ENCODE measurements at regions not wholly inside any gene's neighbourhood (a gene's known extent, or its start where the extent isn't known, plus 50 kb on each side); places are given as distances from the start of the nearest gene placed in this dataset.

DNA sequence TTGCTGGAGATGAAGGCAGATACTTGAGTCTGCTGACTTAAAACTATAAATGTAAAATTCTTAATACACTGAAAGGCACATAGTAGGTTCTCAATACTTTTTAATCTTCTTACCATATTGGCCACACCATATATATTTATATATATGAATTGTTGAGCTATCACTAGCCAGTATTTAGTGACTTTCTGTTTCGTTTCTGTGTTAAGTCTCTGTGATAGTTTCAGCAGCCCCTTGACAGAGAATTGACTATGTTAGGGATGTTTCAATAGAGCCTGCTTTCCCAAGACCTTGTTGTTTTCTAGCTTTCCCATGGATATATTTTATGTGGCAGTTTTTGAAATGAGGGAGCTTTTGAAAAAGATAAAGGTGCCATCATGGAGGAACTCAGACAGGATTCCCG lies 206.5 kb upstream of the GOT2 start:
- Histone ChIP-seq H3K9ac (ENCODE audit: low read depth in 1 of 2, low read length in 2 of 2) (no peak overlapping the region), H3K4me1 (ENCODE audit: control insufficient read depth in 4 of 4, insufficient read depth in 4 of 4, low read length in 3 of 4) (no peaks in the 10 kb centered on the region), H3K4me3 (ENCODE audit: low read depth in 1 of 3, low read length in 3 of 3) (no peak overlapping the region), H3K27me3 (ENCODE audit: control insufficient read depth in 4 of 4, insufficient read depth in 4 of 4, low read length in 3 of 4) (no peaks in the 10 kb centered on the region), H3K27ac (ENCODE audit: low read depth in 1 of 2, low read length in 2 of 2) (no peak overlapping the region), H3K9me3 (ENCODE audit: control insufficient read depth in 4 of 4, low read length in 3 of 4) (no peaks in the 10 kb centered on the region), H3K36me3 (ENCODE audit: control insufficient read depth in 4 of 4, insufficient read depth in 3 of 4, low read depth in 1 of 4, low read length in 3 of 4) (no peaks in the 10 kb centered on the region)
- TF ChIP-seq HNF4G (IDR thresholded peaks at IDR 0.05) (no peak), GABPA (IDR thresholded peaks at IDR 0.05 in 1 of 2, conservative IDR thresholded peaks at IDR 0.05 in 1 of 2) (no peak), NR2F2 (IDR thresholded peaks at IDR 0.05) (no peak), TAF1 (conservative IDR thresholded peaks at IDR 0.05) (no peak), FOXA1 (IDR thresholded peaks at IDR 0.05) (no peak), HNF4A (conservative IDR thresholded peaks at IDR 0.05) (no peak), SP1 (IDR thresholded peaks at IDR 0.05) (no peak), JUND (IDR thresholded peaks at IDR 0.05) (no peak), YY1 (IDR thresholded peaks at IDR 0.05) (no peak)
- TF ChIP-seq, protein P1, sequence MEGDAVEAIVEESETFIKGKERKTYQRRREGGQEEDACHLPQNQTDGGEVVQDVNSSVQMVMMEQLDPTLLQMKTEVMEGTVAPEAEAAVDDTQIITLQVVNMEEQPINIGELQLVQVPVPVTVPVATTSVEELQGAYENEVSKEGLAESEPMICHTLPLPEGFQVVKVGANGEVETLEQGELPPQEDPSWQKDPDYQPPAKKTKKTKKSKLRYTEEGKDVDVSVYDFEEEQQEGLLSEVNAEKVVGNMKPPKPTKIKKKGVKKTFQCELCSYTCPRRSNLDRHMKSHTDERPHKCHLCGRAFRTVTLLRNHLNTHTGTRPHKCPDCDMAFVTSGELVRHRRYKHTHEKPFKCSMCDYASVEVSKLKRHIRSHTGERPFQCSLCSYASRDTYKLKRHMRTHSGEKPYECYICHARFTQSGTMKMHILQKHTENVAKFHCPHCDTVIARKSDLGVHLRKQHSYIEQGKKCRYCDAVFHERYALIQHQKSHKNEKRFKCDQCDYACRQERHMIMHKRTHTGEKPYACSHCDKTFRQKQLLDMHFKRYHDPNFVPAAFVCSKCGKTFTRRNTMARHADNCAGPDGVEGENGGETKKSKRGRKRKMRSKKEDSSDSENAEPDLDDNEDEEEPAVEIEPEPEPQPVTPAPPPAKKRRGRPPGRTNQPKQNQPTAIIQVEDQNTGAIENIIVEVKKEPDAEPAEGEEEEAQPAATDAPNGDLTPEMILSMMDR (IDR thresholded peaks at IDR 0.05; ENCODE audit: low read depth, low read length, missing input control) = no peak
- TF ChIP-seq, protein P2, sequence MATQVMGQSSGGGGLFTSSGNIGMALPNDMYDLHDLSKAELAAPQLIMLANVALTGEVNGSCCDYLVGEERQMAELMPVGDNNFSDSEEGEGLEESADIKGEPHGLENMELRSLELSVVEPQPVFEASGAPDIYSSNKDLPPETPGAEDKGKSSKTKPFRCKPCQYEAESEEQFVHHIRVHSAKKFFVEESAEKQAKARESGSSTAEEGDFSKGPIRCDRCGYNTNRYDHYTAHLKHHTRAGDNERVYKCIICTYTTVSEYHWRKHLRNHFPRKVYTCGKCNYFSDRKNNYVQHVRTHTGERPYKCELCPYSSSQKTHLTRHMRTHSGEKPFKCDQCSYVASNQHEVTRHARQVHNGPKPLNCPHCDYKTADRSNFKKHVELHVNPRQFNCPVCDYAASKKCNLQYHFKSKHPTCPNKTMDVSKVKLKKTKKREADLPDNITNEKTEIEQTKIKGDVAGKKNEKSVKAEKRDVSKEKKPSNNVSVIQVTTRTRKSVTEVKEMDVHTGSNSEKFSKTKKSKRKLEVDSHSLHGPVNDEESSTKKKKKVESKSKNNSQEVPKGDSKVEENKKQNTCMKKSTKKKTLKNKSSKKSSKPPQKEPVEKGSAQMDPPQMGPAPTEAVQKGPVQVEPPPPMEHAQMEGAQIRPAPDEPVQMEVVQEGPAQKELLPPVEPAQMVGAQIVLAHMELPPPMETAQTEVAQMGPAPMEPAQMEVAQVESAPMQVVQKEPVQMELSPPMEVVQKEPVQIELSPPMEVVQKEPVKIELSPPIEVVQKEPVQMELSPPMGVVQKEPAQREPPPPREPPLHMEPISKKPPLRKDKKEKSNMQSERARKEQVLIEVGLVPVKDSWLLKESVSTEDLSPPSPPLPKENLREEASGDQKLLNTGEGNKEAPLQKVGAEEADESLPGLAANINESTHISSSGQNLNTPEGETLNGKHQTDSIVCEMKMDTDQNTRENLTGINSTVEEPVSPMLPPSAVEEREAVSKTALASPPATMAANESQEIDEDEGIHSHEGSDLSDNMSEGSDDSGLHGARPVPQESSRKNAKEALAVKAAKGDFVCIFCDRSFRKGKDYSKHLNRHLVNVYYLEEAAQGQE (IDR thresholded peaks at IDR 0.05) = no peak
- TF ChIP-seq, protein P3, sequence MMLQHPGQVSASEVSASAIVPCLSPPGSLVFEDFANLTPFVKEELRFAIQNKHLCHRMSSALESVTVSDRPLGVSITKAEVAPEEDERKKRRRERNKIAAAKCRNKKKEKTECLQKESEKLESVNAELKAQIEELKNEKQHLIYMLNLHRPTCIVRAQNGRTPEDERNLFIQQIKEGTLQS (IDR thresholded peaks at IDR 0.05) = no peak
- TF ChIP-seq, protein P4, sequence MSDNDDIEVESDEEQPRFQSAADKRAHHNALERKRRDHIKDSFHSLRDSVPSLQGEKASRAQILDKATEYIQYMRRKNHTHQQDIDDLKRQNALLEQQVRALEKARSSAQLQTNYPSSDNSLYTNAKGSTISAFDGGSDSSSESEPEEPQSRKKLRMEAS (IDR thresholded peaks at IDR 0.05) = no peak
- TF ChIP-seq, protein P5, sequence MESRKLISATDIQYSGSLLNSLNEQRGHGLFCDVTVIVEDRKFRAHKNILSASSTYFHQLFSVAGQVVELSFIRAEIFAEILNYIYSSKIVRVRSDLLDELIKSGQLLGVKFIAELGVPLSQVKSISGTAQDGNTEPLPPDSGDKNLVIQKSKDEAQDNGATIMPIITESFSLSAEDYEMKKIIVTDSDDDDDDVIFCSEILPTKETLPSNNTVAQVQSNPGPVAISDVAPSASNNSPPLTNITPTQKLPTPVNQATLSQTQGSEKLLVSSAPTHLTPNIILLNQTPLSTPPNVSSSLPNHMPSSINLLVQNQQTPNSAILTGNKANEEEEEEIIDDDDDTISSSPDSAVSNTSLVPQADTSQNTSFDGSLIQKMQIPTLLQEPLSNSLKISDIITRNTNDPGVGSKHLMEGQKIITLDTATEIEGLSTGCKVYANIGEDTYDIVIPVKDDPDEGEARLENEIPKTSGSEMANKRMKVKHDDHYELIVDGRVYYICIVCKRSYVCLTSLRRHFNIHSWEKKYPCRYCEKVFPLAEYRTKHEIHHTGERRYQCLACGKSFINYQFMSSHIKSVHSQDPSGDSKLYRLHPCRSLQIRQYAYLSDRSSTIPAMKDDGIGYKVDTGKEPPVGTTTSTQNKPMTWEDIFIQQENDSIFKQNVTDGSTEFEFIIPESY (IDR thresholded peaks at IDR 0.05) = no peak
- WGBS = 83% methylated on average over 2 of the region's 2 CpGs
- no peak for DNase-seq (ENCODE audit: low spot score)

DNA sequence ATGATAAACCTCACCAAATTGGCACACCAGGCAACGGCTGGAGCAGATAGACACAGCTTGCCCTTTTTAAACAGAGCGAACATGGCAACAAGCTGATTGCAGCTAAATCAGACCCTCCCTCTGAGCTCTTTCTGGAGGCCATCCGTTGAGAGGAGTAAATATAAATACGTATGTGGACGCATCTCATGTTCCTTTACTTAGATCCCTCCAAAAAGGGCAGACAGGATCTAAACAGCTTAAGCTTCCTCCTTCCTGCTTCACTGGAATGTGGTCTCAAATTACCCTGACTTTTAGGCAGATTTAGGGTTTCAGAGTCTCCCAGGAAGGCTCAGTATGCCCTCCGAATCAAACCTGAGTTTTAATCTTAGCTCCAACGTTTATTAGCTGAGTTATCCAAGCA lies 204.7 kb upstream of the GOT2 start:
- Histone ChIP-seq H3K27me3 (ENCODE audit: control insufficient read depth in 4 of 4, insufficient read depth in 4 of 4, low read length in 3 of 4) (no peaks in the 10 kb centered on the region), H3K9me3 (ENCODE audit: control insufficient read depth in 4 of 4, low read length in 3 of 4) (no peaks in the 10 kb centered on the region), H3K27ac (ENCODE audit: low read depth in 1 of 2, low read length in 2 of 2) (no peak overlapping the region), H3K4me1 (ENCODE audit: control insufficient read depth in 4 of 4, insufficient read depth in 4 of 4, low read length in 3 of 4) (no peaks in the 10 kb centered on the region), H3K4me3 (ENCODE audit: low read depth in 1 of 3, low read length in 3 of 3) (no peak overlapping the region), H3K9ac (ENCODE audit: low read depth in 1 of 2, low read length in 2 of 2) (no peak overlapping the region), H3K36me3 (ENCODE audit: control insufficient read depth in 4 of 4, insufficient read depth in 3 of 4, low read depth in 1 of 4, low read length in 3 of 4) (no peaks in the 10 kb centered on the region)
- WGBS = 46% methylated on average over 7 of the region's 7 CpGs
- DNase-seq (ENCODE audit: low spot score) = no peak
- TF ChIP-seq FOXA2 (IDR thresholded peaks at IDR 0.05) (no peak), FOXA1 (IDR thresholded peaks at IDR 0.05) (no peak), EGR1 (IDR thresholded peaks at IDR 0.05; ENCODE audit: low read depth in 2 of 2) (no peak), SP1 (IDR thresholded peaks at IDR 0.05) (no peak), HNF4A (conservative IDR thresholded peaks at IDR 0.05) (no peak)
- TF ChIP-seq, protein P5 (IDR thresholded peaks at IDR 0.05) = no peak

All from liver (tissue), 8 donors.